Left lung (tissue), 4 donors: ENCODE measurements at regions not wholly inside any gene's neighbourhood (a gene's known extent, or its start where the extent isn't known, plus 50 kb on each side); places are given as distances from the start of the nearest gene placed in this dataset.
"Not testable (repeated sequence)": the region's sequence is repeated elsewhere in the genome, so short reads cannot be mapped to it uniquely, and the experiment has no call there.

Experiments used
- ATAC-seq: fragments of 200-7000 bp; cut with Tn5 transposase; one replicate; pipeline ENCODE4 v1.9.1; 2020; ENCODE audit warnings: moderate library complexity
- DNase-seq, 4 donors: peaks; one replicate each; pipeline ENCODE4 v3.0.0-alpha.2; 2013 to 2020
- H3K27ac ChIP-seq, 2 donors: fragments of 200-600 bp; sonication (generic) in 1 of 2; one replicate each; pipeline versions ENCODE4 v1.5.0 to v1.8.0; 2020 to 2021
- H3K27me3 ChIP-seq, 2 donors: fragments of 200-600 bp; sonication (generic) in 1 of 2; one replicate each; pipeline versions ENCODE4 v1.5.0 to v1.8.0; 2020 to 2021
- H3K36me3 ChIP-seq, 2 donors: fragments of 200-600 bp; sonication (generic) in 1 of 2; one replicate each; pipeline versions ENCODE4 v1.5.0 to v1.8.0; 2020 to 2021
- H3K4me1 ChIP-seq, 2 donors: fragments of 200-600 bp; one replicate each; pipeline ENCODE4 v1.8.0; 2021
- H3K4me3 ChIP-seq, 2 donors: fragments of 200-600 bp; sonication (generic) in 1 of 2; one replicate each; pipeline versions ENCODE4 v1.5.0 to v1.8.0; 2020 to 2021; ENCODE audit warnings: mild to moderate bottlenecking in 1 of 2
- H3K9me3 ChIP-seq, 2 donors: fragments of 200-600 bp; sonication (generic) in 1 of 2; one replicate each; pipeline versions ENCODE4 v1.5.0 to v1.8.0; 2020 to 2021
- CTCF ChIP-seq, 2 donors: fragments of 200-600 bp; sonication (generic) in 1 of 2; IDR thresholded peaks; one replicate each; pipeline versions ENCODE4 v1.5.0 to v1.8.0; 2021; ENCODE audit warnings: antibody characterized with exemption in 2 of 2
- intact Hi-C, 2 donors: fragments of 100-400 bp; cut with DNase I; formaldehyde crosslinking; loops; one replicate each; pipeline versions ENCODE4 v1.11.2 to v1.14.2; 2022
- donor health status: DM: no; HTN: yes; CAD: no.
- donor health status: DM: no; HTN: no; CAD: no.

GRCh38 chr2:35820391-35820790 lies 535.2 kb upstream of the CRIM1 start:
- Histone ChIP-seq H3K4me1 (no peaks in the 10 kb centered on the region), H3K27me3 (no peaks in the 10 kb centered on the region), H3K36me3 (no peaks in the 10 kb centered on the region), H3K4me3 (no peak overlapping the region), H3K9me3 (no peaks in the 10 kb centered on the region), H3K27ac (no peak overlapping the region)
- DNase-seq: no peak
- no peak for TF ChIP-seq CTCF (IDR thresholded peaks at IDR 0.05)
- intact Hi-C loops: no loop called here
- no peak for ATAC-seq

- H3K4me1 ChIP-seq: no peaks in the 10 kb centered on the region
- no peak overlapping the region for H3K4me3 ChIP-seq
- no peaks in the 10 kb centered on the region for H3K27me3 ChIP-seq
- intact Hi-C loops: no loop called here
- no peaks in the 10 kb centered on the region for H3K36me3 ChIP-seq
- ATAC-seq (no peak), DNase-seq (peak in 2 of 4 donors; percentile 8 to 17)
- no peak overlapping the region for H3K27ac ChIP-seq
- H3K9me3 ChIP-seq: no peaks in the 10 kb centered on the region
- no peak for TF ChIP-seq CTCF (IDR thresholded peaks at IDR 0.05)
Observed at GRCh38 chr2:35819033-35819432, 536.5 kb upstream of the CRIM1 start.

- H3K36me3 ChIP-seq, intact Hi-C loops, ATAC-seq, H3K9me3 ChIP-seq, H3K27me3 ChIP-seq, DNase-seq, H3K27ac ChIP-seq, H3K4me3 ChIP-seq, H3K4me1 ChIP-seq: not testable (repeated sequence)
Observed at GRCh38 chr2:35818359-35818758, 537.2 kb upstream of the CRIM1 start.

GRCh38 chr2:35814597-35814996 lies 541.0 kb upstream of the CRIM1 start:
- H3K27ac ChIP-seq, H3K4me3 ChIP-seq, intact Hi-C loops, H3K4me1 ChIP-seq, ATAC-seq, H3K27me3 ChIP-seq, H3K36me3 ChIP-seq, DNase-seq, H3K9me3 ChIP-seq: not testable (repeated sequence)

- Histone ChIP-seq H3K4me3 (no peak overlapping the region), H3K9me3 (peaks cover 0 to 22% of the 10 kb centered on the region in 2 donors), H3K4me1 (no peaks in the 10 kb centered on the region), H3K36me3 (no peaks in the 10 kb centered on the region), H3K27ac (no peak overlapping the region), H3K27me3 (no peaks in the 10 kb centered on the region)
- intact Hi-C loops: no loop called here
- TF ChIP-seq CTCF (IDR thresholded peaks at IDR 0.05): no peak
- ATAC-seq: no peak
- DNase-seq: no peak
Observed at GRCh38 chr2:35803126-35803525, 552.5 kb upstream of the CRIM1 start.

- no peaks in the 10 kb centered on the region for H3K36me3 ChIP-seq
- H3K27ac ChIP-seq: no peak overlapping the region
- no peaks in the 10 kb centered on the region for H3K27me3 ChIP-seq
- no peak for TF ChIP-seq CTCF (IDR thresholded peaks at IDR 0.05)
- intact Hi-C loops: no loop called here
- no peaks in the 10 kb centered on the region for H3K9me3 ChIP-seq
- ATAC-seq: no peak
- no peak for DNase-seq
- H3K4me1 ChIP-seq: no peaks in the 10 kb centered on the region
- no peak overlapping the region for H3K4me3 ChIP-seq
Observed at GRCh38 chr2:35794796-35795450, 560.7 kb upstream of the CRIM1 start.
